HUES64 (cell line): ENCODE measurements at regions not wholly inside any gene's neighbourhood (a gene's known extent, or its start where the extent isn't known, plus 50 kb on each side); places are given as distances from the start of the nearest gene placed in this dataset.
"Not testable (repeated sequence)": the region's sequence is repeated elsewhere in the genome, so short reads cannot be mapped to it uniquely, and the experiment has no call there.

ENCODE experiments used
- H3K27ac ChIP-seq: 2 replicates; pipeline ENCODE4 v1.7.0; 2013; ENCODE audit warnings: low read depth, low read length, inconsistent platforms
- H3K27me3 ChIP-seq: 2 replicates; pipeline ENCODE4 v1.6.1; 2013; ENCODE audit warnings: mild to moderate bottlenecking, low read length; ENCODE audit not compliant: insufficient read depth
- H3K36me3 ChIP-seq: 2 replicates; pipeline ENCODE4 v1.6.1; 2013; ENCODE audit warnings: mild to moderate bottlenecking, low read length; ENCODE audit not compliant: insufficient read depth
- H3K4me1 ChIP-seq: 2 replicates; pipeline ENCODE4 v1.6.1; 2013; ENCODE audit warnings: mild to moderate bottlenecking, low read length, moderate library complexity; ENCODE audit not compliant: insufficient read depth
- H3K4me3 ChIP-seq: 2 replicates; pipeline ENCODE4 v1.5.1; 2013; ENCODE audit warnings: mild to moderate bottlenecking, low read length, moderate library complexity
- H3K9ac ChIP-seq: 2 replicates; pipeline ENCODE4 v1.6.1; 2013; ENCODE audit warnings: mild to moderate bottlenecking, low read depth, low read length
- H3K9me3 ChIP-seq: 2 replicates; pipeline ENCODE4 v1.6.1; 2013; ENCODE audit warnings: low read depth, low read length; ENCODE audit not compliant: insufficient read depth
- WGBS: fragments of 150-250, 120-280 bp; methylation state at CpG from one replicate; pipeline ENCODE4 v1.1.7; 2013; ENCODE audit warnings: missing lambda C conversion rate; 5-methylcytosine and 5-hydroxymethylcytosine counted together

- Histone ChIP-seq H3K36me3 (no peaks in the 10 kb centered on the region), H3K9me3 (no peaks in the 10 kb centered on the region), H3K27me3 (no peaks in the 10 kb centered on the region), H3K4me1 (peaks cover 8% of the 10 kb centered on the region; the same call in 1 of the 2 replicates), H3K9ac (no peak overlapping the region), H3K27ac (no peak overlapping the region), H3K4me3 (no peak overlapping the region)
- 96% methylated on average over 3 of the region's 3 CpGs for WGBS
Observed at GRCh38 chr3:181604267-181604666, 107.5 kb upstream of the SOX2 start.

GRCh38 chr3:181596126-181596525, 115.6 kb upstream of the SOX2 start:
- Histone ChIP-seq H3K9me3 (0 out of 2 replicates have a peak, but pooled peaks cover 2% of the 10 kb centered on the region), H3K36me3 (no peaks in the 10 kb centered on the region), H3K4me1 (no peaks in the 10 kb centered on the region; the same call in 1 of the 2 replicates), H3K27ac (no peak overlapping the region), H3K9ac (no peak overlapping the region), H3K4me3 (no peak overlapping the region), H3K27me3 (no peaks in the 10 kb centered on the region)

- WGBS, result 88% methylated on average over 12 of the region's 12 CpGs
Observed at GRCh38 chr3:181590939-181591338, 120.8 kb upstream of the SOX2 start.

GRCh38 chr3:181582619-181583018, 129.1 kb upstream of the SOX2 start:
- 93% methylated on average over 6 of the region's 8 CpGs for WGBS
- H3K9me3 ChIP-seq, result no peaks in the 10 kb centered on the region
- H3K27me3 ChIP-seq, result no peaks in the 10 kb centered on the region
- H3K9ac ChIP-seq, result no peak overlapping the region
- H3K4me3 ChIP-seq, result no peak overlapping the region
- no peaks in the 10 kb centered on the region for H3K36me3 ChIP-seq
- H3K27ac ChIP-seq, result no peak overlapping the region
- H3K4me1 ChIP-seq, result no peaks in the 10 kb centered on the region

More at GRCh38 chr3:181590939-181591338, 120.8 kb upstream of the SOX2 start:
- H3K4me1 ChIP-seq, H3K27me3 ChIP-seq, H3K9me3 ChIP-seq, H3K36me3 ChIP-seq, H3K9ac ChIP-seq, H3K27ac ChIP-seq, H3K4me3 ChIP-seq: not testable (repeated sequence)

- Histone ChIP-seq H3K27ac (no peak overlapping the region), H3K9me3 (no peaks in the 10 kb centered on the region), H3K4me3 (no peak overlapping the region), H3K27me3 (no peaks in the 10 kb centered on the region), H3K4me1 (no peaks in the 10 kb centered on the region), H3K36me3 (no peaks in the 10 kb centered on the region), H3K9ac (no peak overlapping the region)
- WGBS, result 73% methylated on average over 4 of the region's 4 CpGs
Observed at GRCh38 chr3:181581656-181582055, 130.1 kb upstream of the SOX2 start.

GRCh38 chr3:181578743-181579142, 133.0 kb upstream of the SOX2 start:
- 91% methylated on average over 2 of the region's 2 CpGs for WGBS
- Histone ChIP-seq H3K27ac (no peak overlapping the region), H3K4me3 (no peak overlapping the region), H3K4me1 (no peaks in the 10 kb centered on the region), H3K27me3 (no peaks in the 10 kb centered on the region), H3K9ac (no peak overlapping the region), H3K9me3 (no peaks in the 10 kb centered on the region), H3K36me3 (no peaks in the 10 kb centered on the region)

- no peak overlapping the region for H3K9ac ChIP-seq
- H3K4me1 ChIP-seq, result no peaks in the 10 kb centered on the region
- H3K4me3 ChIP-seq, result no peak overlapping the region
- no peak overlapping the region for H3K27ac ChIP-seq
- WGBS, result 88% methylated on average over 2 of the region's 2 CpGs
- no peaks in the 10 kb centered on the region for H3K27me3 ChIP-seq
- no peaks in the 10 kb centered on the region for H3K36me3 ChIP-seq
- H3K9me3 ChIP-seq, result no peaks in the 10 kb centered on the region
Observed at GRCh38 chr3:181572432-181572831, 139.3 kb upstream of the SOX2 start.

- H3K4me1 ChIP-seq, result no peaks in the 10 kb centered on the region
- H3K36me3 ChIP-seq, result no peaks in the 10 kb centered on the region
- H3K27ac ChIP-seq, result no peak overlapping the region
- no peak overlapping the region for H3K4me3 ChIP-seq
- H3K9me3 ChIP-seq, result no peaks in the 10 kb centered on the region
- WGBS, result 100% methylated on average over 2 of the region's 3 CpGs
- H3K27me3 ChIP-seq, result no peaks in the 10 kb centered on the region
- H3K9ac ChIP-seq, result no peak overlapping the region
Observed at GRCh38 chr3:181570472-181570871, 141.3 kb upstream of the SOX2 start.

GRCh38 chr3:181569356-181569940, 142.3 kb upstream of the SOX2 start:
- H3K27me3 ChIP-seq, result no peaks in the 10 kb centered on the region
- 89% methylated on average over 3 of the region's 3 CpGs for WGBS
- no peak overlapping the region for H3K27ac ChIP-seq
- no peaks in the 10 kb centered on the region for H3K9me3 ChIP-seq
- H3K9ac ChIP-seq, result no peak overlapping the region
- H3K36me3 ChIP-seq, result no peaks in the 10 kb centered on the region
- H3K4me3 ChIP-seq, result no peak overlapping the region
- H3K4me1 ChIP-seq, result no peaks in the 10 kb centered on the region

GRCh38 chr3:181568693-181569092, 143.0 kb upstream of the SOX2 start:
- H3K9me3 ChIP-seq, result no peaks in the 10 kb centered on the region
- H3K4me3 ChIP-seq, result no peak overlapping the region
- no peaks in the 10 kb centered on the region for H3K4me1 ChIP-seq
- WGBS, result 82% methylated on average over 2 of the region's 3 CpGs
- H3K27ac ChIP-seq, result no peak overlapping the region
- H3K36me3 ChIP-seq, result no peaks in the 10 kb centered on the region
- no peak overlapping the region for H3K9ac ChIP-seq
- H3K27me3 ChIP-seq, result no peaks in the 10 kb centered on the region

- Histone ChIP-seq H3K36me3 (no peaks in the 10 kb centered on the region), H3K27ac (no peak overlapping the region), H3K4me1 (no peaks in the 10 kb centered on the region), H3K9ac (no peak overlapping the region), H3K4me3 (no peak overlapping the region), H3K27me3 (no peaks in the 10 kb centered on the region), H3K9me3 (no peaks in the 10 kb centered on the region)
- WGBS, result 88% methylated on average over 2 of the region's 3 CpGs
Observed at GRCh38 chr3:181568248-181568647, 143.5 kb upstream of the SOX2 start.
